ENCODE measurements at regions not wholly inside any gene's neighbourhood (a gene's known extent, or its start where the extent isn't known, plus 50 kb on each side); places are given as distances from the start of the nearest gene placed in this dataset.

- TF ChIP-seq CTCF (IDR thresholded peaks at IDR 0.05 in 2 of 3, conservative IDR thresholded peaks at IDR 0.05 in 1 of 3; ENCODE audit: insufficient read depth in 2 of 3, low read depth in 1 of 3, low read length in 3 of 3) = peak; percentile 66 to 76 (median 69)
Observed at GRCh38 chr11:15770798-15771414, 585.4 kb downstream of the SOX6 start (continued).

- CTCF ChIA-PET (ENCODE audit: low intra/inter-chr PET ratio) = no interaction called here
- no peaks in the 10 kb centered on the region for H3K9me1 ChIP-seq (ENCODE audit: control insufficient read depth, insufficient read depth, low read length)
- POLR2A ChIA-PET = interaction anchor here (0.6 kb wide), 1 partner anchor 66 kb away, joined by 3 read pairs; no protein-coding TSS in a partner anchor
- TF ChIP-seq GTF2F1 (IDR thresholded peaks at IDR 0.05; ENCODE audit: low read depth, low read length) (no peak), HDAC2 (IDR thresholded peaks at IDR 0.05) (no peak), HBP1 (CRISPR knock-in tag; IDR thresholded peaks at IDR 0.05) (no peak), SRSF3 (IDR thresholded peaks at IDR 0.05; ENCODE audit: insufficient read depth, low read length) (no peak), PPARD (CRISPR knock-in tag; IDR thresholded peaks at IDR 0.05) (no peak), CBX2 (IDR thresholded peaks at IDR 0.05; ENCODE audit: insufficient read depth, low read length, poor library complexity, severe bottlenecking) (no peak), POLR2AphosphoS5 (IDR thresholded peaks at IDR 0.05; ENCODE audit: control insufficient read depth, insufficient read depth, low read depth, low read length) (no peak), RFX5 (IDR thresholded peaks at IDR 0.05; ENCODE audit: low read depth, low read length) (no peak), ZKSCAN1 (IDR thresholded peaks at IDR 0.05; ENCODE audit: low read depth, low read length) (no peak), E4F1 (CRISPR knock-in tag; IDR thresholded peaks at IDR 0.05; ENCODE audit: borderline replicate concordance) (no peak), HOMEZ (CRISPR knock-in tag; IDR thresholded peaks at IDR 0.05) (no peak)
- DNase-seq (ENCODE audit: extremely low read depth in 1 of 4, low spot score in 3 of 4) = no peak
- FAIRE-seq = no peak
- H3K4me2 ChIP-seq (ENCODE audit: insufficient read depth, low read length) = no peak overlapping the region
- no peaks in the 10 kb centered on the region for H3K79me2 ChIP-seq (ENCODE audit: control insufficient read depth, insufficient read depth, low read length)
- H3K27ac ChIP-seq (ENCODE audit: extremely low read depth, low read depth, low read length) = no peak overlapping the region
- WGBS (ENCODE audit: insufficient coverage, low coverage, missing lambda C conversion rate) = 0% methylated on average over 3 of the region's 3 CpGs
- ATAC-seq = no peak
- no peaks in the 10 kb centered on the region for H3K36me3 ChIP-seq (ENCODE audit: control insufficient read depth, insufficient read depth, low read length)
- H2AFZ ChIP-seq (ENCODE audit: low read depth, low read length) = no peak overlapping the region
- H3K27me3 ChIP-seq (ENCODE audit: control insufficient read depth in 2 of 2, insufficient read depth in 2 of 2, low read length in 2 of 2) = peaks cover 0 to 13% of the 10 kb centered on the region in 2 experiments; a peak in 1 of 5 replicates
- H3K9me3 ChIP-seq (replicated peaks; ENCODE audit: control insufficient read depth, insufficient read depth, low read depth, low read length) = no peaks in the 10 kb centered on the region
- H3K4me3 ChIP-seq = no peak overlapping the region
- no peaks in the 10 kb centered on the region for H4K20me1 ChIP-seq (replicated peaks; ENCODE audit: control insufficient read depth, insufficient read depth, low read length)
- no peaks in the 10 kb centered on the region for H3K4me1 ChIP-seq (replicated peaks in 1 of 2; ENCODE audit: control insufficient read depth in 2 of 2, insufficient read depth in 2 of 2, low read length in 2 of 2)
- BruUV-seq (replicated peaks) = no TSS peak
- in situ Hi-C loops (cut with MboI) (no loop called here), intact Hi-C loops (cut with micrococcal nuclease) (loop anchor here (5.0 kb wide), 1 partner anchor 840 kb away; no protein-coding TSS in a partner anchor)
- H3K9ac ChIP-seq (ENCODE audit: insufficient read depth in 1 of 2, low read depth in 2 of 2, low read length in 2 of 2) = no peak overlapping the region
Observed at GRCh38 chr11:15772547-15772946, 583.8 kb downstream of the SOX6 start.
